Hepatocyte (in vitro differentiated cells): ENCODE measurements at regions not wholly inside any gene's neighbourhood (a gene's known extent, or its start where the extent isn't known, plus 50 kb on each side); places are given as distances from the start of the nearest gene placed in this dataset.

Experiments
- DNase-seq: peaks from one replicate; pipeline ENCODE4 v3.0.0-alpha.2; 2016; ENCODE audit warnings: low spot score
- H2AFZ ChIP-seq: fragments of 200-600 bp; sonication (generic); 2 replicates; pipeline ENCODE4 v1.6.0; 2016; ENCODE audit warnings: antibody characterized with exemption, mild to moderate bottlenecking
- H3K27ac ChIP-seq: fragments of 200-600 bp; sonication (generic); 2 replicates; pipeline ENCODE4 v1.5.1; 2016; ENCODE audit warnings: mild to moderate bottlenecking
- H3K27me3 ChIP-seq: fragments of 200-600 bp; sonication (generic); 2 replicates; pipeline ENCODE4 v1.6.1; 2016
- H3K36me3 ChIP-seq: fragments of 200-600 bp; sonication (generic); replicated peaks from 2 replicates; pipeline ENCODE4 v1.5.1; 2016; ENCODE audit warnings: low read depth; ENCODE audit not compliant: insufficient read depth
- H3K4me1 ChIP-seq: fragments of 200-600 bp; sonication (generic); 2 replicates; pipeline ENCODE4 v1.5.1; 2016; ENCODE audit warnings: mild to moderate bottlenecking, moderate library complexity; ENCODE audit not compliant: insufficient read depth
- H3K4me2 ChIP-seq: fragments of 200-600 bp; sonication (generic); 2 replicates; pipeline ENCODE4 v1.6.0; 2016
- H3K4me3 ChIP-seq: fragments of 200-600 bp; sonication (generic); 2 replicates; pipeline ENCODE4 v1.5.1; 2016; ENCODE audit warnings: mild to moderate bottlenecking
- H3K79me2 ChIP-seq: fragments of 200-600 bp; sonication (generic); 2 replicates; pipeline ENCODE4 v1.6.0; 2017; ENCODE audit warnings: mild to moderate bottlenecking
- H3K9me2 ChIP-seq: fragments of 200-600 bp; sonication (generic); replicated peaks from 2 replicates; pipeline ENCODE4 v1.6.0; 2017; ENCODE audit warnings: mild to moderate bottlenecking; ENCODE audit not compliant: insufficient read depth
- H3K9me3 ChIP-seq: fragments of 200-600 bp; sonication (generic); 2 replicates; pipeline ENCODE4 v1.5.1; 2016; ENCODE audit warnings: low read depth, mild to moderate bottlenecking
- H4K20me1 ChIP-seq: fragments of 200-600 bp; sonication (generic); 2 replicates; pipeline ENCODE4 v1.6.0; 2016; ENCODE audit warnings: mild to moderate bottlenecking; ENCODE audit not compliant: insufficient read depth, poor library complexity, severe bottlenecking
- EZH2 ChIP-seq: fragments of 200-600 bp; sonication (generic); IDR thresholded peaks from 2 replicates; pipeline ENCODE4 v1.6.1; 2016; ENCODE audit warnings: antibody characterized with exemption, mild to moderate bottlenecking, borderline replicate concordance
- EZH2phosphoT487 ChIP-seq: fragments of 200-600 bp; sonication (generic); IDR thresholded peaks from one replicate; pipeline ENCODE4 v1.6.1; 2018; ENCODE audit warnings: antibody characterized with exemption, mild to moderate bottlenecking, low read depth, moderate library complexity; ENCODE audit not compliant: unreplicated experiment, severe bottlenecking
- WGBS: methylation state at CpG from one replicate; pipeline ENCODE4 v1.1.6; 2016; ENCODE audit warnings: low lambda C conversion rate; ENCODE audit errors: missing lambda C conversion rate; 5-methylcytosine and 5-hydroxymethylcytosine counted together
- TF ChIP-seq, protein P1 (sequence below): fragments of 200-600 bp; sonication (generic); IDR thresholded peaks from 2 replicates; pipeline ENCODE4 v1.5.1; 2016; ENCODE audit warnings: antibody characterized with exemption, mild to moderate bottlenecking; ENCODE audit not compliant: poor library complexity

GRCh38 chrX:2610246-2611170 lies 80.6 kb upstream of the CD99 start:
- H3K27me3 ChIP-seq = no peaks in the 10 kb centered on the region
- peaks cover 51% of the 10 kb centered on the region for H3K79me2 ChIP-seq
- H3K27ac ChIP-seq = peak overlapping the region; percentile 97
- H4K20me1 ChIP-seq = no peaks in the 10 kb centered on the region
- no peaks in the 10 kb centered on the region for H3K9me2 ChIP-seq
- WGBS = 26% methylated on average over 6 of the region's 10 CpGs
- H3K36me3 ChIP-seq = no peaks in the 10 kb centered on the region
- DNase-seq = peak; percentile 17
- peaks cover 11% of the 10 kb centered on the region for H3K4me1 ChIP-seq
- no peaks in the 10 kb centered on the region for H3K9me3 ChIP-seq
- H2AFZ ChIP-seq = peak overlapping the region; percentile 86
- H3K4me2 ChIP-seq = peak overlapping the region; percentile 89
- peak overlapping the region; percentile 92 for H3K4me3 ChIP-seq
- TF ChIP-seq, protein P1, sequence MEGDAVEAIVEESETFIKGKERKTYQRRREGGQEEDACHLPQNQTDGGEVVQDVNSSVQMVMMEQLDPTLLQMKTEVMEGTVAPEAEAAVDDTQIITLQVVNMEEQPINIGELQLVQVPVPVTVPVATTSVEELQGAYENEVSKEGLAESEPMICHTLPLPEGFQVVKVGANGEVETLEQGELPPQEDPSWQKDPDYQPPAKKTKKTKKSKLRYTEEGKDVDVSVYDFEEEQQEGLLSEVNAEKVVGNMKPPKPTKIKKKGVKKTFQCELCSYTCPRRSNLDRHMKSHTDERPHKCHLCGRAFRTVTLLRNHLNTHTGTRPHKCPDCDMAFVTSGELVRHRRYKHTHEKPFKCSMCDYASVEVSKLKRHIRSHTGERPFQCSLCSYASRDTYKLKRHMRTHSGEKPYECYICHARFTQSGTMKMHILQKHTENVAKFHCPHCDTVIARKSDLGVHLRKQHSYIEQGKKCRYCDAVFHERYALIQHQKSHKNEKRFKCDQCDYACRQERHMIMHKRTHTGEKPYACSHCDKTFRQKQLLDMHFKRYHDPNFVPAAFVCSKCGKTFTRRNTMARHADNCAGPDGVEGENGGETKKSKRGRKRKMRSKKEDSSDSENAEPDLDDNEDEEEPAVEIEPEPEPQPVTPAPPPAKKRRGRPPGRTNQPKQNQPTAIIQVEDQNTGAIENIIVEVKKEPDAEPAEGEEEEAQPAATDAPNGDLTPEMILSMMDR = no peak
- TF ChIP-seq EZH2phosphoT487 (no peak), EZH2 (no peak)

DNA sequence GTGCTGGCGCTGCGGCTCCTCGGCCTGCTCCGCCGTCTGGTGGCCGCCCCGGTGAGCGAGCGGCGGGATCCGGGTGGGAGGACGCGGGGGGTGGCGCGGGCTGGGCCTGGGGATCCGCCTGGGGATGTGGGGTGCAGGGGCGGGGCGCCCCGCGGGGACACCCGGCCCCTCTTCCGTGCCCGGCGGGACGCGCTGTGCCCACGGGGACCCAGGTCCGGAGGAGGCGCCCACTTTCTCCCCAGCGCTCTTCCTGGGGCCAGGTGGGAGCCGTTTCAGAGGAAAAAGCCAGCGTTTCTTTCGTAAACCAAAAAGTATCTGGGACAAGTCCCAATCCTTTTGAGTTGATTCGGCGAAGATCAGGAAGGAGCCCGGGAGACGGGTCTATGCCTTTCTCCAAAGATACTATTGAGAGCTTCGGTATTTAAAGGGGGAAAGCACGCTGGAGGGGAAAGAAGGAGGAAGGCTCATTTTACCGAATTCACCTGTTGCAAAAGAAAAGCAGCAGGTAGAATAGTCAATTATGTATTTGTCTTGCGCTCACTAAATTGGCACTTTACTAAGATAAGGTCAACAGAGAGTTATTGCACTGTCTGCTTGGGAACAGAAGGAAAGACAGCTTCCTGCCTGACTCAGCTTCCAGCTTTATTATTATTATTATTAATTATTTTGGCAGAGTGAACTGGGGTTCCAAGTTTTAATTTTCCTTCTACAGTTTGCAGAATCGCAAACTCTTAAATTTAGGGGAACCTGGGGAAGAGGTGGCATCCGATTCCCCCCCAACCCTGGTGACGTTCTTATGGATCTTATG lies 81.5 kb upstream of the CD99 start:
- DNase-seq = no peak
- peak overlapping the region; percentile 89 for H3K4me2 ChIP-seq
- H3K9me2 ChIP-seq = no peaks in the 10 kb centered on the region
- peak overlapping the region; percentile 92 for H3K4me3 ChIP-seq
- H3K36me3 ChIP-seq = no peaks in the 10 kb centered on the region
- peaks cover 10% of the 10 kb centered on the region for H3K4me1 ChIP-seq
- TF ChIP-seq EZH2 (no peak), EZH2phosphoT487 (no peak)
- TF ChIP-seq, protein P1 = peak; percentile 29
- no peaks in the 10 kb centered on the region for H4K20me1 ChIP-seq
- H2AFZ ChIP-seq = peak overlapping the region; percentile 86
- peaks cover 49% of the 10 kb centered on the region for H3K79me2 ChIP-seq
- no peaks in the 10 kb centered on the region for H3K27me3 ChIP-seq
- no peaks in the 10 kb centered on the region for H3K9me3 ChIP-seq
- peak overlapping the region; percentile 97 for H3K27ac ChIP-seq
- under 1% methylated on average over 24 of the region's 44 CpGs for WGBS

GRCh38 chrX:2608638-2609430 lies 82.3 kb upstream of the CD99 start:
- Histone ChIP-seq H4K20me1 (no peaks in the 10 kb centered on the region), H3K4me2 (peak overlapping the region; percentile 89), H3K4me3 (peak overlapping the region; percentile 92), H3K36me3 (no peaks in the 10 kb centered on the region), H3K27ac (peak overlapping the region; percentile 97), H3K4me1 (peaks cover 6% of the 10 kb centered on the region), H3K79me2 (peaks cover 46% of the 10 kb centered on the region), H3K9me2 (no peaks in the 10 kb centered on the region), H3K27me3 (no peaks in the 10 kb centered on the region), H2AFZ (peak overlapping the region; percentile 86), H3K9me3 (no peaks in the 10 kb centered on the region)
- TF ChIP-seq, protein P1 = no peak
- TF ChIP-seq EZH2 = no peak
- no peak for TF ChIP-seq EZH2phosphoT487
- DNase-seq = peak; percentile 94
- WGBS = under 1% methylated on average over 14 of the region's 63 CpGs
